ENCODE measurements at regions not wholly inside any gene's neighbourhood (a gene's known extent, or its start where the extent isn't known, plus 50 kb on each side); places are given as distances from the start of the nearest gene placed in this dataset.
"Not testable (repeated sequence)": the region's sequence is repeated elsewhere in the genome, so short reads cannot be mapped to it uniquely, and the experiment has no call there.

- no peak for ATAC-seq (ENCODE audit: insufficient read depth, low read depth)
- Histone ChIP-seq H3K27me3 (ENCODE audit: insufficient read depth, low read length, poor library complexity) (no peaks in the 10 kb centered on the region), H3K4me3 (ENCODE audit: low read depth in 1 of 2, low read length in 2 of 2) (no peak overlapping the region), H3K9ac (ENCODE audit: low read depth, low read length) (no peak overlapping the region), H3K27ac (ENCODE audit: low read length) (no peak overlapping the region), H4K20me1 (ENCODE audit: insufficient read depth, low read length) (no peaks in the 10 kb centered on the region), H3K9me3 (ENCODE audit: insufficient read depth, low read length, severe bottlenecking) (no peaks in the 10 kb centered on the region), H2AFZ (ENCODE audit: low read depth, low read length) (no peak overlapping the region), H3K79me2 (ENCODE audit: insufficient read depth, low read length) (no peaks in the 10 kb centered on the region), H3K4me1 (ENCODE audit: insufficient read depth, low read length) (no peaks in the 10 kb centered on the region), H3K36me3 (ENCODE audit: insufficient read depth, low read length) (no peaks in the 10 kb centered on the region), H3K4me2 (ENCODE audit: insufficient read depth, low read length) (no peak overlapping the region)
- no peak for DNase-seq
- TF ChIP-seq EZH2 (IDR thresholded peaks at IDR 0.05; ENCODE audit: borderline replicate concordance, low read depth, low read length, severe bottlenecking) (no peak), CTCF (IDR thresholded peaks at IDR 0.05; ENCODE audit: borderline replicate concordance, extremely low read depth, low read length, poor library complexity, severe bottlenecking) (no peak)
These were observed 146.3 kb downstream of the SMIM20 start for GRCh38 chr4:26060286-26060685.

- Histone ChIP-seq H4K20me1 (ENCODE audit: insufficient read depth, low read length) (no peaks in the 10 kb centered on the region), H3K27ac (ENCODE audit: low read length) (no peak overlapping the region), H3K27me3 (ENCODE audit: insufficient read depth, low read length, poor library complexity) (no peaks in the 10 kb centered on the region), H3K9ac (ENCODE audit: low read depth, low read length) (no peak overlapping the region), H3K79me2 (ENCODE audit: insufficient read depth, low read length) (no peaks in the 10 kb centered on the region), H3K4me1 (ENCODE audit: insufficient read depth, low read length) (no peaks in the 10 kb centered on the region), H3K9me3 (ENCODE audit: insufficient read depth, low read length, severe bottlenecking) (no peaks in the 10 kb centered on the region), H3K36me3 (ENCODE audit: insufficient read depth, low read length) (no peaks in the 10 kb centered on the region), H3K4me2 (ENCODE audit: insufficient read depth, low read length) (no peak overlapping the region), H2AFZ (ENCODE audit: low read depth, low read length) (no peak overlapping the region), H3K4me3 (ENCODE audit: low read depth in 1 of 2, low read length in 2 of 2) (no peak overlapping the region)
- ATAC-seq (ENCODE audit: insufficient read depth, low read depth) (peak; percentile 56; the same call in 1 of the 3 replicates), DNase-seq (peak; percentile 11)
- peak; percentile 56 for TF ChIP-seq CTCF (IDR thresholded peaks at IDR 0.05; ENCODE audit: borderline replicate concordance, extremely low read depth, low read length, poor library complexity, severe bottlenecking)
- TF ChIP-seq EZH2 (IDR thresholded peaks at IDR 0.05; ENCODE audit: borderline replicate concordance, low read depth, low read length, severe bottlenecking) = no peak
These were observed 147.4 kb downstream of the SMIM20 start for GRCh38 chr4:26061248-26061986.

- no peak overlapping the region for H3K4me2 ChIP-seq (ENCODE audit: insufficient read depth, low read length)
- no peak overlapping the region for H3K4me3 ChIP-seq (ENCODE audit: low read depth in 1 of 2, low read length in 2 of 2)
- H2AFZ ChIP-seq (ENCODE audit: low read depth, low read length) = no peak overlapping the region
- no peaks in the 10 kb centered on the region for H3K4me1 ChIP-seq (ENCODE audit: insufficient read depth, low read length)
- no peaks in the 10 kb centered on the region for H4K20me1 ChIP-seq (ENCODE audit: insufficient read depth, low read length)
- no peaks in the 10 kb centered on the region for H3K36me3 ChIP-seq (ENCODE audit: insufficient read depth, low read length)
- H3K27me3 ChIP-seq (ENCODE audit: insufficient read depth, low read length, poor library complexity) = no peaks in the 10 kb centered on the region
- H3K9me3 ChIP-seq (ENCODE audit: insufficient read depth, low read length, severe bottlenecking) = no peaks in the 10 kb centered on the region
- H3K9ac ChIP-seq (ENCODE audit: low read depth, low read length) = no peak overlapping the region
- H3K27ac ChIP-seq (ENCODE audit: low read length) = no peak overlapping the region
- DNase-seq = no peak
- H3K79me2 ChIP-seq (ENCODE audit: insufficient read depth, low read length) = no peaks in the 10 kb centered on the region
- ATAC-seq (ENCODE audit: insufficient read depth, low read depth) = no peak
- TF ChIP-seq EZH2 (IDR thresholded peaks at IDR 0.05; ENCODE audit: borderline replicate concordance, low read depth, low read length, severe bottlenecking) (no peak), CTCF (IDR thresholded peaks at IDR 0.05; ENCODE audit: borderline replicate concordance, extremely low read depth, low read length, poor library complexity, severe bottlenecking) (no peak)
These were observed 148.2 kb downstream of the SMIM20 start for GRCh38 chr4:26062215-26062614.

GRCh38 chr4:26064009-26064408 is 150.0 kb downstream of the SMIM20 start:
- not testable (repeated sequence) for H3K36me3 ChIP-seq (ENCODE audit: insufficient read depth, low read length); H3K4me1 ChIP-seq (ENCODE audit: insufficient read depth, low read length); H3K27ac ChIP-seq (ENCODE audit: low read length); H4K20me1 ChIP-seq (ENCODE audit: insufficient read depth, low read length); H2AFZ ChIP-seq (ENCODE audit: low read depth, low read length); H3K9ac ChIP-seq (ENCODE audit: low read depth, low read length); H3K4me3 ChIP-seq (ENCODE audit: low read depth in 1 of 2, low read length in 2 of 2); H3K79me2 ChIP-seq (ENCODE audit: insufficient read depth, low read length); ATAC-seq (ENCODE audit: insufficient read depth, low read depth); H3K9me3 ChIP-seq (ENCODE audit: insufficient read depth, low read length, severe bottlenecking); DNase-seq; H3K27me3 ChIP-seq (ENCODE audit: insufficient read depth, low read length, poor library complexity); H3K4me2 ChIP-seq (ENCODE audit: insufficient read depth, low read length)
